ENCODE measurements at regions not wholly inside any gene's neighbourhood (a gene's known extent, or its start where the extent isn't known, plus 50 kb on each side); places are given as distances from the start of the nearest gene placed in this dataset.
"Not testable (repeated sequence)": the region's sequence is repeated elsewhere in the genome, so short reads cannot be mapped to it uniquely, and the experiment has no call there.

- Histone ChIP-seq H3K4me3 (ENCODE audit: low read length) (no peak overlapping the region), H3K27me3 (ENCODE audit: control insufficient read depth, insufficient read depth) (no peaks in the 10 kb centered on the region), H3K9me3 (ENCODE audit: control insufficient read depth, low read length) (no peaks in the 10 kb centered on the region), H3K27ac (ENCODE audit: low read length) (no peak overlapping the region), H3K4me1 (ENCODE audit: control insufficient read depth, insufficient read depth, low read length) (peaks cover 2% of the 10 kb centered on the region)
- DNase-seq (no peak), ATAC-seq (no peak)
- 66% methylated on average over 4 of the region's 4 CpGs for WGBS
- intact Hi-C loops (cut with DNase I) = no loop called here
These were observed 359.0 kb upstream of the BOD1L1 start for GRCh38 chr4:13986548-13986947.

GRCh38 chr4:13988353-13989305 is 361.1 kb upstream of the BOD1L1 start:
- Histone ChIP-seq H3K9me3 (ENCODE audit: control insufficient read depth, low read length) (no peaks in the 10 kb centered on the region), H3K4me3 (ENCODE audit: low read length) (no peak overlapping the region), H3K27me3 (ENCODE audit: control insufficient read depth, insufficient read depth) (no peaks in the 10 kb centered on the region), H3K4me1 (ENCODE audit: control insufficient read depth, insufficient read depth, low read length) (peaks cover 2% of the 10 kb centered on the region), H3K27ac (ENCODE audit: low read length) (no peak overlapping the region)
- WGBS = 55% methylated on average over 11 of the region's 11 CpGs
- intact Hi-C loops (cut with DNase I) = no loop called here
- ATAC-seq (peak; percentile 89 to 92), DNase-seq (peak; percentile 56 to 65 (median 64))

GRCh38 chr4:13989501-13989900 is 362.0 kb upstream of the BOD1L1 start:
- intact Hi-C loops (cut with DNase I) = no loop called here
- WGBS = 64% methylated on average over 6 of the region's 6 CpGs
- no peaks in the 10 kb centered on the region for H3K9me3 ChIP-seq (ENCODE audit: control insufficient read depth, low read length)

GRCh38 chr4:13990596-13991589 is 363.4 kb upstream of the BOD1L1 start:
- no peak overlapping the region for H3K4me3 ChIP-seq (ENCODE audit: low read length)
- 17% methylated on average over 4 of the region's 4 CpGs for WGBS
- no peaks in the 10 kb centered on the region for H3K4me1 ChIP-seq (ENCODE audit: control insufficient read depth, insufficient read depth, low read length)
- H3K27me3 ChIP-seq (ENCODE audit: control insufficient read depth, insufficient read depth) = no peaks in the 10 kb centered on the region
- no peak for DNase-seq
- no peaks in the 10 kb centered on the region for H3K9me3 ChIP-seq (ENCODE audit: control insufficient read depth, low read length)
- ATAC-seq = no peak
- intact Hi-C loops (cut with DNase I) = no loop called here
- H3K27ac ChIP-seq (ENCODE audit: low read length) = no peak overlapping the region

More at GRCh38 chr4:13989501-13989900, 362.0 kb upstream of the BOD1L1 start:
- no peak for ATAC-seq
- H3K27me3 ChIP-seq (ENCODE audit: control insufficient read depth, insufficient read depth) = no peaks in the 10 kb centered on the region
- H3K27ac ChIP-seq (ENCODE audit: low read length) = no peak overlapping the region
- peaks cover 2% of the 10 kb centered on the region for H3K4me1 ChIP-seq (ENCODE audit: control insufficient read depth, insufficient read depth, low read length)
- no peak for DNase-seq
- no peak overlapping the region for H3K4me3 ChIP-seq (ENCODE audit: low read length)

GRCh38 chr4:13992041-13992440 is 364.5 kb upstream of the BOD1L1 start:
- H3K27me3 ChIP-seq (ENCODE audit: control insufficient read depth, insufficient read depth) = no peaks in the 10 kb centered on the region
- intact Hi-C loops (cut with DNase I) = no loop called here
- ATAC-seq (no peak), DNase-seq (no peak)
- no peak overlapping the region for H3K27ac ChIP-seq (ENCODE audit: low read length)
- 93% methylated on average over 2 of the region's 2 CpGs for WGBS
- H3K4me3 ChIP-seq (ENCODE audit: low read length) = no peak overlapping the region
- H3K4me1 ChIP-seq (ENCODE audit: control insufficient read depth, insufficient read depth, low read length) = no peaks in the 10 kb centered on the region
- H3K9me3 ChIP-seq (ENCODE audit: control insufficient read depth, low read length) = no peaks in the 10 kb centered on the region

GRCh38 chr4:13992975-13993520 is 365.5 kb upstream of the BOD1L1 start:
- intact Hi-C loops (cut with DNase I) = no loop called here
- WGBS = 60% methylated on average over 1 of the region's 1 CpG

GRCh38 chr4:13994016-13994415 is 366.5 kb upstream of the BOD1L1 start:
- H3K4me1 ChIP-seq (ENCODE audit: control insufficient read depth, insufficient read depth, low read length) = no peaks in the 10 kb centered on the region
- no peak for ATAC-seq
- H3K4me3 ChIP-seq (ENCODE audit: low read length) = no peak overlapping the region
- no peak overlapping the region for H3K27ac ChIP-seq (ENCODE audit: low read length)
- no peaks in the 10 kb centered on the region for H3K9me3 ChIP-seq (ENCODE audit: control insufficient read depth, low read length)
- H3K27me3 ChIP-seq (ENCODE audit: control insufficient read depth, insufficient read depth) = no peaks in the 10 kb centered on the region
- 86% methylated on average over 2 of the region's 2 CpGs for WGBS
- intact Hi-C loops (cut with DNase I) = no loop called here
- no peak for DNase-seq

More at GRCh38 chr4:13992975-13993520, 365.5 kb upstream of the BOD1L1 start:
- DNase-seq (no peak), ATAC-seq (no peak)
- Histone ChIP-seq H3K9me3 (ENCODE audit: control insufficient read depth, low read length) (no peaks in the 10 kb centered on the region), H3K4me1 (ENCODE audit: control insufficient read depth, insufficient read depth, low read length) (no peaks in the 10 kb centered on the region), H3K27me3 (ENCODE audit: control insufficient read depth, insufficient read depth) (no peaks in the 10 kb centered on the region), H3K27ac (ENCODE audit: low read length) (no peak overlapping the region), H3K4me3 (ENCODE audit: low read length) (no peak overlapping the region)

GRCh38 chr4:13998850-13999445 is 371.4 kb upstream of the BOD1L1 start:
- Histone ChIP-seq H3K9me3 (ENCODE audit: control insufficient read depth, low read length) (no peaks in the 10 kb centered on the region), H3K4me1 (ENCODE audit: control insufficient read depth, insufficient read depth, low read length) (no peaks in the 10 kb centered on the region), H3K4me3 (ENCODE audit: low read length) (no peak overlapping the region), H3K27ac (ENCODE audit: low read length) (no peak overlapping the region), H3K27me3 (ENCODE audit: control insufficient read depth, insufficient read depth) (no peaks in the 10 kb centered on the region)
- DNase-seq (no peak), ATAC-seq (no peak)
- 62% methylated on average over 3 of the region's 3 CpGs for WGBS
- intact Hi-C loops (cut with DNase I) = no loop called here

- Histone ChIP-seq H3K4me3 (ENCODE audit: low read length) (no peak overlapping the region), H3K27ac (ENCODE audit: low read length) (no peak overlapping the region), H3K4me1 (ENCODE audit: control insufficient read depth, insufficient read depth, low read length) (no peaks in the 10 kb centered on the region), H3K9me3 (ENCODE audit: control insufficient read depth, low read length) (no peaks in the 10 kb centered on the region), H3K27me3 (ENCODE audit: control insufficient read depth, insufficient read depth) (no peaks in the 10 kb centered on the region)
- WGBS = 54% methylated on average over 2 of the region's 2 CpGs
- no peak for ATAC-seq
- DNase-seq = no peak
- intact Hi-C loops (cut with DNase I) = no loop called here
These were observed 372.7 kb upstream of the BOD1L1 start for GRCh38 chr4:14000091-14000814.

- H3K4me1 ChIP-seq (ENCODE audit: control insufficient read depth, insufficient read depth, low read length); H3K9me3 ChIP-seq (ENCODE audit: control insufficient read depth, low read length); H3K27ac ChIP-seq (ENCODE audit: low read length); H3K27me3 ChIP-seq (ENCODE audit: control insufficient read depth, insufficient read depth); ATAC-seq; intact Hi-C loops (cut with DNase I); H3K4me3 ChIP-seq (ENCODE audit: low read length): not testable (repeated sequence)
- WGBS = 68% methylated on average over 3 of the region's 3 CpGs
- peak in 1 of 3 donors; percentile 16 for DNase-seq
These were observed 374.8 kb upstream of the BOD1L1 start for GRCh38 chr4:14002331-14002730.

All from right cardiac atrium (tissue), 5 donors.